ENCODE measurements at regions not wholly inside any gene's neighbourhood (a gene's known extent, or its start where the extent isn't known, plus 50 kb on each side); places are given as distances from the start of the nearest gene placed in this dataset.

DNA sequence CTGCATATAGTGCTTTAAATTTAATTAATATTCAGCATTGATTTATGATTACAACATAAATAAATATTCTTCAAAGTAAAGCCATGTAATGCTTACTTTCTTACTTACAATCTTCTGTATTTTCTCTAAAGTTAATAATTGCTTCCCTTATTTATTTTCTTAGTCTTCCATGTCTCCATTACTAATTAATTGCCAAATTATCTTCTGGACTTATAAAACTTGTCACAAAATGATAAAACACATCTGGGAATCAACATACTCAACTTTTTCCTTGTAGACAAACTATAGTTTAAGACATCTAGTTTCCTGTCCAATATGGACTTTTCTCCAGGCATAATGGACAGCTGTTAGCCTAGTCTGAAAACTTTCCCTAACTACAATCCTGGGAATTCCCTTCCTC lies 466.6 kb downstream of the FLRT2 start:
- in situ Hi-C loops (cut with HindIII; ENCODE audit: low sequenced_read_pairs) = no loop called here

- in situ Hi-C loops (cut with HindIII; ENCODE audit: low sequenced_read_pairs) = no loop called here
Measured at GRCh38 chr14:85991156-85991555, 461.2 kb downstream of the FLRT2 start.

DNA sequence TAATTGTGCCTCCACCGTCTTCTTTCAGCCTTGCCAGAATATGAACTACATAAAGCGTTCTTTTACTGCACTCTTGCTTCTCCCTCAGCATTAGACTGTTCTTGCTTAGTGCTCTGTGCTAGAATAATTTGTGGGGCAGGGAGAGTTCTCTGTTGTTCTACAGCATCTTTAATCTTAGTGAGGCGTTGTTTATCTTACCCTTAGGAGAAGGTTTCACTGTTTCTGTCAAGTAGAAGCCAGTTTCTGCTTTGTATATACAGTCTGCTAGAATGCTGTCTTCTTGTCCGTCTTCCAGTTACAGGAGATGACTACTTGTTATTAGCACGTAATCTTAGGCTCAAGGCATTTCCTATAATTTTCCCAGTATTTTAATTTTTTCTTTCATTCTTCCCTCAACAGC lies 458.0 kb downstream of the FLRT2 start:
- in situ Hi-C loops (cut with HindIII; ENCODE audit: low sequenced_read_pairs) = loop anchor here (10.0 kb wide), 1 partner anchor 73 kb away; no protein-coding TSS in a partner anchor

- in situ Hi-C loops (cut with HindIII; ENCODE audit: low sequenced_read_pairs) = loop anchor here (10.0 kb wide), 1 partner anchor 72 kb away; no protein-coding TSS in a partner anchor
Measured at GRCh38 chr14:85987292-85987691, 457.3 kb downstream of the FLRT2 start.

- in situ Hi-C loops (cut with HindIII; ENCODE audit: low sequenced_read_pairs) = no loop called here
Measured at GRCh38 chr14:85978582-85979250, 448.8 kb downstream of the FLRT2 start.

- in situ Hi-C loops (cut with HindIII; ENCODE audit: low sequenced_read_pairs) = no loop called here
Measured at GRCh38 chr14:85974602-85975001, 444.7 kb downstream of the FLRT2 start.

- in situ Hi-C loops (cut with HindIII; ENCODE audit: low sequenced_read_pairs) = no loop called here
Measured at GRCh38 chr14:85963486-85963885, 433.5 kb downstream of the FLRT2 start.

DNA sequence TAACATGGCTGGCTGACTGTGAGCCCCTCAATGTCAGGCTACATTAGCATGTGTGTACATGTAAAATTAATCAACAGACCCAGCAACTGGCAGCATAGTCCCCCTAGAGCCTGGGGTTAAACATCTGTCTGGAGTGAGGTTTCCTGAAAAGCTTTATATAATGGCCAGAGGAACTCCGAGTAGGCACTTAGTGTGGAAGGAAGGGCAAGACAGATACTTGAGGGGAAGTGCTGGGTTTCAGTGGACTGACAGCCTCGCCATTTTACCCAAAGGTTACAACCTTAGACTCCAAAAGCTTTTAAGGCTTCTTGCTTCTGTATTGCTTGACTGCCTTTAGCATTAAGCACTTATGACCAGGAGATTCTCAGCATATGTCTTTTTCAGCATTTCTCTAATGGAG lies 430.8 kb downstream of the FLRT2 start:
- in situ Hi-C loops (cut with HindIII; ENCODE audit: low sequenced_read_pairs) = no loop called here

DNA sequence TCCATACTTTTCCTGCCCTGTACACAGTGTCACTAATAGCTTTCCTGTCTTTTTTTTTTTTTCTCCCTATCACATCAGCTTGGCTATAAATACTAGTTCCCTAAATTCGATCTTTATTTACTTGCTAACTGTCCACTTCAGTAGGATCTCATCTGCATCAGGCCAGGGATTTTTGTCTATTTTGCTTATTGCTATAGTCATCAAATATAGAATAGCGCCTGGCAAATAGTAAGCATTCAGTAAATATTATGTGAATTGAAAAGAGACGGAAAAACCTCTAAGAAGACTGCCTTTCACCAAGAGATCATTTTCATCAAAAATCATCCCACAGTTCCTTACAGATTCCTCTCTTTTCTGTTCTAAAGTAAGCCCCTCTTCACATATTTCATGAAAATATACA lies 429.1 kb downstream of the FLRT2 start:
- in situ Hi-C loops (cut with HindIII; ENCODE audit: low sequenced_read_pairs) = no loop called here

DNA sequence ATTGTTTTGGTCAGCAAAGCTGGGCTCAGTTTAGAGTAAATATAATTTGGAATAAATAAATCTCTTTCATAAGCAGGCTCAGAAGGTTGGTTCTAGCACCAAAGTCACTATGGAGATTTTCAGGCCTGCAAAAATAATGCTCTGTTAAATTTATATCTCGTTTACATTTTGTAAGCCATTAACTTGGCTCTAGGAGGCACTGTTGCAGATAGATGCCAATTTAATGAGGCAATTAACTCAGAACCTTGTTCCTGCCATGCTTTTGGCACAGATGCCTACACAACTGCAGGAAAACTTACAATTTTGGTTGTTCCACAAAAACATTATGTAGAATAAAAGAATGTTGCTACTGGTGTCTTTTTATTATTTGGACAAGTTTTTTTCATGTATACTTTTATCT lies 428.1 kb downstream of the FLRT2 start:
- in situ Hi-C loops (cut with HindIII; ENCODE audit: low sequenced_read_pairs) = no loop called here

- in situ Hi-C loops (cut with HindIII; ENCODE audit: low sequenced_read_pairs) = no loop called here
Measured at GRCh38 chr14:85953265-85953664, 423.3 kb downstream of the FLRT2 start.

DNA sequence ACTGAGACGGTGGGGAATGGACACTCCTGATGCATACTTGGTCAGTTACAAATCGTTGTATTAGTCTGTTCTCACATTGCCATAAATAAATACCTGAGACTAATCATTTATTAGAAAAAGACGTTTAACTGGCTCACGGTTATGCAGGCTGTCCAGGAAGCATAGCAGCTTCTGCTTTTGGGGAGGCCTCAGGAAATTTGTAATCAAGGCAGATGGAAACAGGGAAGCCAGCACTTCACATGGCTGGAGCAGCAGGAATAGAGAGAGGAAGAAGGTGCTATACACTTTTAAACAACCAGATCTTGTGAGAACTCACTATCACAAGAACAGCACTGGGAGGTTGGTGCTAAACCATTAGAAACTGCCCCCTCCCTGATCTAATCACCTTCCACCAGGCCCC lies 418.2 kb downstream of the FLRT2 start:
- in situ Hi-C loops (cut with HindIII; ENCODE audit: low sequenced_read_pairs) = no loop called here

- in situ Hi-C loops (cut with HindIII; ENCODE audit: low sequenced_read_pairs) = no loop called here
Measured at GRCh38 chr14:85947461-85948139, 417.7 kb downstream of the FLRT2 start.

DNA sequence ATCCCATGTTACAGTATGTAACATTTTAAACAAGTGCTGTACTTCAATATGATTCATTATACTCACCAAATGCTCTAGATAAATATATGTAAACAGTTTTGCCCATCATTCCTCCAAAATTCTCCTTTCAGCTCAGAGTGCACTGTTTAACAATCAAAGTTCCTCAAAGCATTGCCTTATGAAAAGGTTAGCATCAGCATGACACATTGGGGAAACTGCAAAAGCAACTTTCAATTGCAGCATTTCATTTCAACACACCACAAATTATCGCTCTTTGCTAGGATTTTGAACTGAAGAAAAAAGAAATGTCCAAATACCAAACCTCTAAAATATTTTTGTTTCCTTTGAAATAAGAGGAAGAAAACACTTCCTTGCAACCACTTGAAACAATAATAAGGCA lies 413.2 kb downstream of the FLRT2 start:
- in situ Hi-C loops (cut with HindIII; ENCODE audit: low sequenced_read_pairs) = no loop called here

DNA sequence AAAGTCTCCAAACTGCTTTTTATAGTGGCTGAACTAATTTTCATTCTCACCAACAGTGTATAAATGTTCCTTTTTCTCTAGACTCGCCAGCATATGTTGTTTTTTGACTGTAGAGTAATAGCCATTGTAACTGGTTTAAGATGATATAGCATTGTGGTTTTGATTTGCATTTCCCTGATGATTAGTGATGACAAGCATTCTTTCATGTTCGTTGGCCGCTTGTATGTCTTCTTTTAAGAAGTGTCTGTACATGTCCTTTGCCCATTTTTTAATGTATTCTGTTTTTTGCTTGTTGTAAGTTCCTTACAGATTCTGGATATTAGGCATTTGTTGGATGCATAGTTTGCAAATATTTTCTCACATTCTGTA lies 404.9 kb downstream of the FLRT2 start:
- in situ Hi-C loops (cut with HindIII; ENCODE audit: low sequenced_read_pairs) = no loop called here

GRCh38 chr14:85934123-85934885 lies 404.4 kb downstream of the FLRT2 start:
- in situ Hi-C loops (cut with HindIII; ENCODE audit: low sequenced_read_pairs) = no loop called here

- in situ Hi-C loops (cut with HindIII; ENCODE audit: low sequenced_read_pairs) = no loop called here
Measured at GRCh38 chr14:85921241-85921640, 391.3 kb downstream of the FLRT2 start.

GRCh38 chr14:85917716-85918115 lies 387.8 kb downstream of the FLRT2 start:
- in situ Hi-C loops (cut with HindIII; ENCODE audit: low sequenced_read_pairs) = loop anchor here (10.0 kb wide), 1 partner anchor 67 kb away; no protein-coding TSS in a partner anchor

DNA sequence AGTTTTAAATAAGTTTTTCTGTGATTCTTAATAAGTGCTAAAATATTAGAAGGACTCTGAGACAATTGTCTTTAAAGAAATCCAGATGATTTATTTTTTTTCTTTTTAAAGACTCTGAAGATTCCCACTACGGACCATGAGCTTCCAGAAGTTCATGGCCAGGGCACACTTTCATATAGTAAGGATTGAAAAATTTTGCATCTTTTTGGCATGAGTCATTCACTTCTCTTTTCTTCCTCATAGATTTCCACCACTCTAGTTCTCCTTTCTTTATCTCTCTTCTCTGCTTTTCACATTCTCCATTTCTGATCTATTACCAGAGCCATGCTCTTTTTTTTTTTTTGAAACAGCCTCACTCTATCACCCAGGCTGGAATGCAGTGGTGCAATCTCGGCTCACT lies 385.8 kb downstream of the FLRT2 start:
- in situ Hi-C loops (cut with HindIII; ENCODE audit: low sequenced_read_pairs) = loop anchor here (10.0 kb wide), 1 partner anchor 69 kb away; no protein-coding TSS in a partner anchor

DNA sequence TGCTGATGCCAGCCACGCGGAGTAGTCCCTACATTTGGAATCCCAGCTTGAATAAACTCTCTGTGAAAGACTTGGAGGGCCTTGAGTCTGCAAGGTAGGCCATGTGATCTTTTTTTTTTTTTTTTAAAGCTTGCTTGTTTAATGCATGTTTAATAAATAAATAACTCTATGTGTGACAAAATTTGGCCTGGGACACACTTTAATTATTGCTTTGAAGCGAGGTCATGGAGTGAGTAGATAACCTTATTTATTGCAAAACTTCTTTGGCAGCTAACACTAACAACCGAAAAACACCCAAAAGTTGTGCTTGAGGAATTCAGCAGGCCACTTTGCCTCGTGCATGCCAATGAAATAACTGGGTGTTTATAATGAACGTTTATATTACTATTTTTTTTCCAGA lies 382.2 kb downstream of the FLRT2 start:
- in situ Hi-C loops (cut with HindIII; ENCODE audit: low sequenced_read_pairs) = loop anchor here (10.0 kb wide), 1 partner anchor 73 kb away; no protein-coding TSS in a partner anchor

DNA sequence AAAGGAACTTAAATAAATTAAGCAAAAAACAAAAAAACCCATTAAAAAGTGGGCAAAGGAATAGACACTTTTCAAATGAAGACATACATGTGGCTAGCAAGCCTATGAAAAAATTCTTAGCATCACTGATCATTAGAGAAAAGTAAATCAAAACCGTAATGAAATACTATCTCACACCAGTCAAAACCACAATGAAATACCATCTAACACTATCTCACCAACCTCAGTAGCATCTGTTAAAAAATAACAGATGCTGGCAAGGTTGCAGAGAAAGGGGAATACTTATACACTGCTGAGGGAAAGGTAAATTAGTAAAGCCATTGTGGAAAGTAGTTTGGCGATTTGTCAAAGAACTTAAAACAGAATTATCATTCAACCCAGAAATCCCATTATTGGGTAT lies 381.1 kb downstream of the FLRT2 start:
- in situ Hi-C loops (cut with HindIII; ENCODE audit: low sequenced_read_pairs) = loop anchor here (10.0 kb wide), 1 partner anchor 74 kb away; no protein-coding TSS in a partner anchor

GRCh38 chr14:85909581-85909980 lies 379.6 kb downstream of the FLRT2 start:
- in situ Hi-C loops (cut with HindIII; ENCODE audit: low sequenced_read_pairs) = no loop called here
